ENCODE measurements at regions not wholly inside any gene's neighbourhood (a gene's known extent, or its start where the extent isn't known, plus 50 kb on each side); places are given as distances from the start of the nearest gene placed in this dataset.
"Not testable (repeated sequence)": the region's sequence is repeated elsewhere in the genome, so short reads cannot be mapped to it uniquely, and the experiment has no call there.

DNA sequence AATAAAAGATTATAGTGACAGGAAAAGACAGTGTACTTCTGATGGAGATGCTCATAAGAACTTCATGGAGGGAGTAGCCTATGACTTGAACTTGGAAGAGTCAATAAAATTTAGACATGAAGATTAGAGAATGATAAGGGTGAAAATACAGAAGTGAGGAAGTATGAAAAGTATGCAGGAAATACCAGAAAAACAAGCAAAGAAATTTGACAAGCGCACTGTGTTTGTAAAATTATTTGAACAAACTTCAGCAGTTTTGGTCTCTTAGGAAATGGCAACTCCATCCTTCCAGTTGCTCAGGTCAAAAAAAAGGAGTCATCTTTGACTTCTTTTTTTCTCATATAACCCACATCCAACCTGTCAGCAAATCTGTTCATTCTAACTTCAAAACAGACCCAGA, 864.0 kb upstream of the ZEB2 start:
- no peaks in the 10 kb centered on the region for H3K9me3 ChIP-seq (replicated peaks; ENCODE audit: low read length)
- peaks cover 18% of the 10 kb centered on the region for H3K4me1 ChIP-seq (ENCODE audit: control insufficient read depth, insufficient read depth, low read length)
- no peak overlapping the region for H3K9ac ChIP-seq (ENCODE audit: low read depth, low read length)
- no peak overlapping the region for H3K4me3 ChIP-seq (ENCODE audit: low read length)
- H3K27me3 ChIP-seq (ENCODE audit: control insufficient read depth, insufficient read depth, low read length): no peaks in the 10 kb centered on the region
- no peaks in the 10 kb centered on the region for H3K36me3 ChIP-seq (ENCODE audit: insufficient read depth, low read length)
- no peak overlapping the region for H3K4me2 ChIP-seq (ENCODE audit: low read length)

DNA sequence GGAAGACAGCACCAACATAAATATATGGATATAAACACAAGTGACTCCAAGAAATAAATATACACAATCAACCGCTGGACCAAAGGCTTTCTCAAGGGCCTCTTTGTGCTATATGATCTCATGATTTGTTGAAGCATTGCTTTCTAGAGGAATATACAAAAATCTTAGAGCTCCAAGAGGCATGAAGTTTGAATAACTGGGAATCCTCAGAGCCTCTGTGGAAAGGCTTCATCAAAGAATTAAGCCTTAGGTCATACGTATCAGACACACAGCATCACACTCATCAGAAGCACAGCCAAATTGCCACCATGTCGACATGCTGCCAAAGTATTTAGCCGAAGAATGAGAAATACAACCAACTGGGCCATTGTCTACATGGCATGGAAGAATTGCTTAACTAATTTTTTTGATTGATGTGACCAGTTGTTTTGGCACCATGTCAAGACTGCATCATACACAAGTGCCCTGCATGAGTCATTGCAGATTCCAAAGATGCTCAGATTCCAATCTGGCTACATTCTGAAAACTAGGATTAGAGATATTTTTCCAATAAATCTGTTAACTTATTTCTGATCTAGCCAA, 860.6 kb upstream of the ZEB2 start:
- Histone ChIP-seq H3K4me3 (ENCODE audit: low read length) (no peak overlapping the region), H3K36me3 (ENCODE audit: insufficient read depth, low read length) (no peaks in the 10 kb centered on the region), H3K4me1 (ENCODE audit: control insufficient read depth, insufficient read depth, low read length) (peaks cover 18% of the 10 kb centered on the region), H3K4me2 (ENCODE audit: low read length) (peak overlapping the region; percentile 27), H3K9ac (ENCODE audit: low read depth, low read length) (peak overlapping the region; percentile 1), H3K9me3 (replicated peaks; ENCODE audit: low read length) (no peaks in the 10 kb centered on the region), H3K27me3 (ENCODE audit: control insufficient read depth, insufficient read depth, low read length) (no peaks in the 10 kb centered on the region)

DNA sequence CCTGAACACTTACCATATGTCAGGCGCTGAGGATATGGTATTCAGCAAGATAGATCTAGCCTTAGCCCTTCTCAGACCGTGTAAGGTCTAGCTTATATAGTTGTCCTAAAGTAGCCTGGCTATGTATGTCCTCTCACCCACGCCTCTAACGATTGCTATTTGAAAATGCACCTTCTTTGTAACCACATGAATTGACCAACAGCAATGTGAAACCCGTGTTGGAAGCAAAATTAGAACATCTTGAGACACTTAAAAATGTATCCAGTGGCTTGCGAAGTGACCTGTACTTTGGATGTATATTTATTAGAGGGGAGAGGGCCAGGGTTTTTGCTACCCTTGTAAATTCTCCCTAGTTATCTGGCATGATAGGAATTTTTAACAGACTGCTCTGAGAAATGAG, 860.0 kb upstream of the ZEB2 start:
- Histone ChIP-seq H3K9ac (ENCODE audit: low read depth, low read length) (no peak overlapping the region), H3K4me3 (ENCODE audit: low read length) (no peak overlapping the region), H3K9me3 (replicated peaks; ENCODE audit: low read length) (no peaks in the 10 kb centered on the region), H3K4me1 (ENCODE audit: control insufficient read depth, insufficient read depth, low read length) (peaks cover 18% of the 10 kb centered on the region), H3K27me3 (ENCODE audit: control insufficient read depth, insufficient read depth, low read length) (no peaks in the 10 kb centered on the region), H3K36me3 (ENCODE audit: insufficient read depth, low read length) (no peaks in the 10 kb centered on the region), H3K4me2 (ENCODE audit: low read length) (no peak overlapping the region)

DNA sequence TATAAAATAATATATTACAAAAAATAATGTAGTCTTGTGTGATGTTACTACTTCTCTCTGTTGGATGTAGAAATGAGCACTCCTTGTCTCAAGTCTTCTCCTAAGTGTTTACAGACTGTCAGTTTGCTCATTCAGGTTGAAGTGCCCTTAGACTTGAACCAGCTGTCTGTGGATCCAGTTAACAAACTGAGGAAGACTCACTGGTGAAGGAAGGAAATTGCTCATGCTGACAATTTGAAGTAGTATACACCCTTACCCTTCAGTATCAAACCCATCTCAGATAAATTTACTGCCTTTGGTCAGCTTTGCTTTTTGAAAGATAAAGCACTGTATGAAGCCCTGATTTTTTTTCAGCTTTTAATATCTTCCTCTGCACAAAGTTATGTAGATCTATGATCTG, 854.2 kb upstream of the ZEB2 start:
- Histone ChIP-seq H3K4me2 (ENCODE audit: low read length) (no peak overlapping the region), H3K4me3 (ENCODE audit: low read length) (no peak overlapping the region), H3K36me3 (ENCODE audit: insufficient read depth, low read length) (no peaks in the 10 kb centered on the region), H3K4me1 (ENCODE audit: control insufficient read depth, insufficient read depth, low read length) (no peaks in the 10 kb centered on the region), H3K27me3 (ENCODE audit: control insufficient read depth, insufficient read depth, low read length) (no peaks in the 10 kb centered on the region), H3K9me3 (replicated peaks; ENCODE audit: low read length) (no peaks in the 10 kb centered on the region), H3K9ac (ENCODE audit: low read depth, low read length) (no peak overlapping the region)

DNA sequence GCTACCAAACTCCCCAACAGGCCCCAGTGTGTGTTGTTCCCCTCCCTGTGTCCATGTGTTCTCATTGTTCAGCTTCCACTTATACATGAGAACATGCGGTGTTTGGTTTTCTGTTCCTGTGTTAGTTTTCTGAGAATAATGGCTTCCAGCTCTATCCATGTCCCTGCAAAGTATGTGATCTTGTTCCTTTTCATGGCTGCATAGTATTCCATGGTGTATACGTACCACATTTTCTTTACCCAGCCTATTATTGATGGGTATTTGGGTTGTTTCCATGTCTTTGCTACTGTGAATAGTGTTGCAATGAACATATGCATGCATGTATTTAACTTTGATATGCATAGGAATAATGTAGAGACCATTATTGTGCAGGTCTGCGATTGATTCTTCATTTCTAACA, 847.4 kb upstream of the ZEB2 start:
- not testable (repeated sequence) for H3K36me3 ChIP-seq (ENCODE audit: insufficient read depth, low read length); H3K4me2 ChIP-seq (ENCODE audit: low read length); H3K9me3 ChIP-seq (replicated peaks; ENCODE audit: low read length); H3K27me3 ChIP-seq (ENCODE audit: control insufficient read depth, insufficient read depth, low read length); H3K9ac ChIP-seq (ENCODE audit: low read depth, low read length); H3K4me3 ChIP-seq (ENCODE audit: low read length); H3K4me1 ChIP-seq (ENCODE audit: control insufficient read depth, insufficient read depth, low read length)

DNA sequence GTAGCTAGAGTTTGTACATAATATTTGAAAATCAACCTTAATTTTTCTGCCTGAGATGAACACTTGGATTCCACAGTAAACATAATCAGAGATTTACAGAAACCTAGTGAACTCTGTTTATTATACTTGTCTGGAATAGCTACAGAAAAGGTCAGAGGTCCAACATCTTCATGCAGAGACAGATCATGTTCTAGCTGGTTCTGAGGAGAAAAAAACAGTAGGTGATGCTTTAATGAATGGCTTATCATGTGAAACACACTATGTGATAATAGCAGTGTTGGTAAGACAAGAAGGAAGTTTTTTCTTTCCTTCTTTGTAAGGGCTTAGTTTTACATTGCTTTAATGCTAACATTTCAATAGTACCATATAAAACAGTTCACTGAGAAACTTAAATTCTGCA, 846.4 kb upstream of the ZEB2 start:
- Histone ChIP-seq H3K36me3 (ENCODE audit: insufficient read depth, low read length) (no peaks in the 10 kb centered on the region), H3K4me2 (ENCODE audit: low read length) (no peak overlapping the region), H3K9ac (ENCODE audit: low read depth, low read length) (no peak overlapping the region), H3K4me3 (ENCODE audit: low read length) (no peak overlapping the region), H3K9me3 (replicated peaks; ENCODE audit: low read length) (no peaks in the 10 kb centered on the region), H3K4me1 (ENCODE audit: control insufficient read depth, insufficient read depth, low read length) (no peaks in the 10 kb centered on the region), H3K27me3 (ENCODE audit: control insufficient read depth, insufficient read depth, low read length) (no peaks in the 10 kb centered on the region)

DNA sequence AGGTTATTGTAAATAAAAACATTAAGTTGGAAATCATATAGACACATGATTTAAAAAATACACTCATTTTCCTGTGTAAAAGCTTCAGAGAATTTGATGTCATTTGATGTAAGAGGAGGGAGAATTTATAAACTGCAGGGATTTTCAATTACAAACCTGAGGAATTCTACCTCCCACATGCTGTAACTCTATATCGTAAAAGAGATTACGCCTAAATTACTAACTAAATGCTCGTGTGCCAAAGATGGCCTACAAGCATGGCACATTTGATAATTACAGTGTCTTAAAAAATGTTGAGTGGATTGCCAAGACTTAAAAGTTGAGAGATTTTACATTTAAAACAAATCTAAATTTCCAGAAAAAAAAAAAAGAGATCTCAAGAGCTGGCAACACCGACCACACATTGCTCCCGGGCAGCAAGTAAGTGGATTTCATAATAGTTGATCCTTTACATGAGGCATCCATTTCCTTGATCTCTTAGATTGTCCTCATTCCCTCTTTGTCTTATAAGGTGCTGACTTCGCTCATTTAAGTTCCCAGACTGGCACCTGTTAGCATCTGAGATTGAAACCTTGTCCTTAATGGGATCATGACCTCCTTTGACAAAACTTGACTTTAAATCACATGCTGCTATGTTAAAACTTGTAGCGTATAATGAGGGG, 840.3 kb upstream of the ZEB2 start:
- no peak overlapping the region for H3K9ac ChIP-seq (ENCODE audit: low read depth, low read length)
- H3K36me3 ChIP-seq (ENCODE audit: insufficient read depth, low read length): no peaks in the 10 kb centered on the region
- H3K4me1 ChIP-seq (ENCODE audit: control insufficient read depth, insufficient read depth, low read length): peaks cover 6% of the 10 kb centered on the region
- H3K4me3 ChIP-seq (ENCODE audit: low read length): no peak overlapping the region
- no peaks in the 10 kb centered on the region for H3K9me3 ChIP-seq (replicated peaks; ENCODE audit: low read length)
- H3K27me3 ChIP-seq (ENCODE audit: control insufficient read depth, insufficient read depth, low read length): no peaks in the 10 kb centered on the region
- no peak overlapping the region for H3K4me2 ChIP-seq (ENCODE audit: low read length)

DNA sequence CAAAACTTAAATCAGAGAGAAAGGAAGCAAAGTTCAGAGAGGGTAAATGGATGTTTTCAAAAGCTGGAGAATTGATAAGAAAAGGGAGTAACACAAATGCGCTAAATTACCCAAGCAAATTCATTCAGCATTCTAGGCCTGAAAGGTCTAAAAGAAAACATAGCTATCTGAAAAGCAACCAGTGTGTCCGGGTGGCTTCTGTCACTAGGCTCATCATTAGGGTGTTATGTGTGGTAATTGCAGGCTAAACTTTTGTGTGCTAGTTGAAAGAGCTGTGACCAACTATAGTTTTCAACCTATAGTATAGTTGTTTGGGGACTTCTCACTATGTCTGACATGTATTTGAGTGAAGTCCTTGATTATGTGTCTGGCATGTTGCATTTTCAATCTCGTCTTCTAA, 839.6 kb upstream of the ZEB2 start:
- H3K4me3 ChIP-seq (ENCODE audit: low read length): no peak overlapping the region
- H3K4me2 ChIP-seq (ENCODE audit: low read length): no peak overlapping the region
- no peaks in the 10 kb centered on the region for H3K36me3 ChIP-seq (ENCODE audit: insufficient read depth, low read length)
- no peaks in the 10 kb centered on the region for H3K27me3 ChIP-seq (ENCODE audit: control insufficient read depth, insufficient read depth, low read length)
- H3K9ac ChIP-seq (ENCODE audit: low read depth, low read length): no peak overlapping the region
- H3K4me1 ChIP-seq (ENCODE audit: control insufficient read depth, insufficient read depth, low read length): peaks cover 9% of the 10 kb centered on the region
- H3K9me3 ChIP-seq (replicated peaks; ENCODE audit: low read length): no peaks in the 10 kb centered on the region

DNA sequence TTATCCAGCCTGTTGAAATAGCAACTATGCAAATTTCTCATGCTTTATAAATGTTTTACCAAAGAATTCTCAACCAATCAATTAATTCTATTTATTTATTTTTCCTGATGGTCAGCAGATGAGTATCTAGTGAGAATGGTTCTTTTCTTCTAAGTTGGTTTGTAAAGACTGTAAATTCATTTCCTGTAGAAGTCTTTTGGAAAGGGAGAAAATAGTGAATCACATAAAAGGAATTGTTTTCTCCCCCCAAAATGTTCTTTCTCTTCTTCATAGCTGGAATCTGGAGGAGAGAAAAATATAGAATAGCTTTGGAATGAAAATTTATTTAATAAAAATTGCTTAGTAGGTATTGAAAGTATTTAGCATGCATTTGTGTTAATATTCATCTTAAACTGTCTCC, 836.1 kb upstream of the ZEB2 start:
- Histone ChIP-seq H3K4me1 (ENCODE audit: control insufficient read depth, insufficient read depth, low read length) (peaks cover 19% of the 10 kb centered on the region), H3K9me3 (replicated peaks; ENCODE audit: low read length) (no peaks in the 10 kb centered on the region), H3K4me3 (ENCODE audit: low read length) (no peak overlapping the region), H3K27me3 (ENCODE audit: control insufficient read depth, insufficient read depth, low read length) (no peaks in the 10 kb centered on the region), H3K36me3 (ENCODE audit: insufficient read depth, low read length) (no peaks in the 10 kb centered on the region), H3K9ac (ENCODE audit: low read depth, low read length) (no peak overlapping the region), H3K4me2 (ENCODE audit: low read length) (peak overlapping the region; percentile 26)

DNA sequence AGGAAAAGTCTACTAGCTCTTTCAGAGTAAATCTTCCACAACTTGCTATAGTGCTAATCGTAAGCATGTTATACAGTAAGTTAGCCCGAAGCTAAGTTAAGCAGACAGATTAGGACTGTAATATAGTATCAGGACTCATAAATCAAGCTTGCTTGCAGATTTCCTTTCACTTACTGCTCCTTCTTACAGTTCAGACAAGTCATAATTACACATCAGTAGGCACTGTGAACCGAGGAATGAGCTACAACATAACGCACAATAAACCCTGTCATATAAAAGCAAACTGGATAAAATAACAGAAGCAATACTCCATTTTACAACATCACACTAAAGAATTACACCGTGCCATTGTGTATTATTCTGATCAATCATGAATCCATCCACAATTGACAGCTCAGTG, 832.6 kb upstream of the ZEB2 start:
- peaks cover 34% of the 10 kb centered on the region for H3K4me1 ChIP-seq (ENCODE audit: control insufficient read depth, insufficient read depth, low read length)
- H3K9me3 ChIP-seq (replicated peaks; ENCODE audit: low read length): no peaks in the 10 kb centered on the region
- no peaks in the 10 kb centered on the region for H3K27me3 ChIP-seq (ENCODE audit: control insufficient read depth, insufficient read depth, low read length)
- H3K36me3 ChIP-seq (ENCODE audit: insufficient read depth, low read length): no peaks in the 10 kb centered on the region
- no peak overlapping the region for H3K4me3 ChIP-seq (ENCODE audit: low read length)
- H3K4me2 ChIP-seq (ENCODE audit: low read length): no peak overlapping the region
- H3K9ac ChIP-seq (ENCODE audit: low read depth, low read length): no peak overlapping the region

DNA sequence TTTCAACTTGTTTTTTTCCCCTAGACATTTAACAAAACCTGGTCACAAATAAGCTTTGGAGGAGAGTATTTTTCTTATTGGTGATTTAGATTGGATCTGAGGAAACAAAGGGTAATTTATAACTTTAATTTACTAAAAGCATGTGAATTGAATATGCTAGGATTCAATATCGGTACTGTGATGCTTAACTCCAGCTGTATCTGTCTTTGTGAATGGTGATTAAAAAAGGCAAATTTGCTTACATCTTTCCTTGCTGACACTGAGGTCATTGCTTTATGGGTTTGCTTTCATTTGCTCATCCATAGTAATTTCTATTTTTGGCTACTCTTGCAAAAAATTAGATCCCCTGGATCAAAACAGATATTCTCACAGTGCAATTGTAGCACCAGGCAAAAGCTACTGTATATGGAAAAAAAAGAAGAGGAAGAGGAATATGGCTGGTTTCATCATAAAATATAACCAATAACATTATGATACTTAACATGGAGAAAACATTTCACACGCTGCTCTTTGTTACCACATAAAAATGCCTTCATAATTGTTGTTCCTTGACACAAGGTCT, 832.0 kb upstream of the ZEB2 start:
- H3K27me3 ChIP-seq (ENCODE audit: control insufficient read depth, insufficient read depth, low read length): no peaks in the 10 kb centered on the region
- H3K4me2 ChIP-seq (ENCODE audit: low read length): no peak overlapping the region
- no peaks in the 10 kb centered on the region for H3K9me3 ChIP-seq (replicated peaks; ENCODE audit: low read length)
- no peak overlapping the region for H3K4me3 ChIP-seq (ENCODE audit: low read length)
- H3K36me3 ChIP-seq (ENCODE audit: insufficient read depth, low read length): no peaks in the 10 kb centered on the region
- H3K9ac ChIP-seq (ENCODE audit: low read depth, low read length): no peak overlapping the region
- H3K4me1 ChIP-seq (ENCODE audit: control insufficient read depth, insufficient read depth, low read length): peaks cover 34% of the 10 kb centered on the region

DNA sequence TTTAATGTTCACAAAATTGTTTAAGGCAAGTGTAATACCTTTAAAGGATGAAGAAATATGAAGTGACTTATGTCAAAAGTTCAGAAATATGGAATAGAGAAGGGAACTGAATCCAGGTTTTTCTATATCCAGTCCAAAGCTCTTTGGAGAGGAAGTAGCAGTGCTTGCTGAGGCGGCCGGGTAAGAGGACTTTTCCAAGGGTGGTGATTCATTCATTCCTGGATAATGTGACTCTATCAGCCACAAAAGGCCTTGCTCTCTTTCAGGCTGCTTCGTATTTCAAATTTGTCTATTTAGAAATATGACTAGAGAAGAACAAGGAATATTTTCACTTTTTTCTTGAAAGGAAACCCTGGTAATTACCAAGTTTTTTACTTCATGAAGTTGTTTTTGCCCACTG, 830.1 kb upstream of the ZEB2 start:
- Histone ChIP-seq H3K4me2 (ENCODE audit: low read length) (peak overlapping the region; percentile 48), H3K4me3 (ENCODE audit: low read length) (peak overlapping the region; percentile 2), H3K27me3 (ENCODE audit: control insufficient read depth, insufficient read depth, low read length) (no peaks in the 10 kb centered on the region), H3K9ac (ENCODE audit: low read depth, low read length) (peak overlapping the region; percentile 2), H3K9me3 (replicated peaks; ENCODE audit: low read length) (no peaks in the 10 kb centered on the region), H3K36me3 (ENCODE audit: insufficient read depth, low read length) (no peaks in the 10 kb centered on the region), H3K4me1 (ENCODE audit: control insufficient read depth, insufficient read depth, low read length) (peaks cover 26% of the 10 kb centered on the region)

All from skeletal muscle satellite cell (primary cell).